HG03039 (cell line): ENCODE measurements at regions not wholly inside any gene's neighbourhood (a gene's known extent, or its start where the extent isn't known, plus 50 kb on each side); places are given as distances from the start of the nearest gene placed in this dataset.

Source experiments
- ATAC-seq: cut with Tn5 transposase; IDR thresholded peaks from one replicate; pipeline ENCODE4 v1.9.1; 2021; ENCODE audit warnings: mild to moderate bottlenecking, moderate library complexity; ENCODE audit not compliant: unreplicated experiment

DNA sequence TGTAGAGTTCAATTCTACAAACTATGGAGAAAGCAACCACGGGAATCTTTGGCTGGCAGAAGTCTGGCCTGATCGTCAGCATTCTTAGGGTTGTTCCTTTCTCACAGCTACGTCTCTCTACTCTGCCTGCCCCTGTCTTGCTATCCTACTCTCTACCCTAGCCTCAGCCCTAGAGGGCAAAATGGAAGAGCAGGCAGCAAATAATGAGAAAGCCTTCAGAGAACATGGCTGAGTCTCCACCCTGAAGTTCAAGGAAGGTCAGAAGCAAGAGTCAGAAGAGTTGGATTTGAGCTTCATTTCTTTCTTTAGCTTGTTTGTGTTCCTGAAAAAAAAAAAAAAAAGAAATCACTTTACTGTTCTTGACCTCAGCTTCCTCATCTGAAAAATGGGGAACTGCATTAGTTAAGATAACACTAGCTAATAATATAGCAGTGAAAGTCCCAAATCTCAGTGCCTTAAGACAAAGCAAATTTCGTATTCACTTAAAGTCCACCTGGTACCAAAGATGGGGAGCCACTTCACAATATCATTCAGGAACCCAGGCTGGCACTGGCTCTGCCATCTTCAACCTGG lies 50.2 kb upstream of the CCND2 start:
- ATAC-seq: no peak

DNA sequence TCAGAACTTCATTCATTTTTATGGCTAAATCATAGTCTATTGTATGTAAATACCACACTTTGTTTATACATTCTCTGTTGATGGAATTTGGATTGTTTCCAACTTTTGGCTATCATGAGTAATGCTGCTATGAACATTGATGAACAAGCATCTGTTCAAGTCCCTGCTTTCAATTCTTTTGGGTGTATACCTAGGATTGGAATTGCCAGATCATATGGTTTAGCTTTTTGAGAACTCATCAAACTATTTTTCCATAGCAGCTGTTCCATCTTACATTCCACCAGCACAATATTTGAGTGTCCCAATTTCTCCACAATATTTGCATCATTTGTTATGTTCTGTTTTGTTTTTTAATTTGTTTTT lies 52.3 kb upstream of the CCND2 start:
- ATAC-seq: no peak

DNA sequence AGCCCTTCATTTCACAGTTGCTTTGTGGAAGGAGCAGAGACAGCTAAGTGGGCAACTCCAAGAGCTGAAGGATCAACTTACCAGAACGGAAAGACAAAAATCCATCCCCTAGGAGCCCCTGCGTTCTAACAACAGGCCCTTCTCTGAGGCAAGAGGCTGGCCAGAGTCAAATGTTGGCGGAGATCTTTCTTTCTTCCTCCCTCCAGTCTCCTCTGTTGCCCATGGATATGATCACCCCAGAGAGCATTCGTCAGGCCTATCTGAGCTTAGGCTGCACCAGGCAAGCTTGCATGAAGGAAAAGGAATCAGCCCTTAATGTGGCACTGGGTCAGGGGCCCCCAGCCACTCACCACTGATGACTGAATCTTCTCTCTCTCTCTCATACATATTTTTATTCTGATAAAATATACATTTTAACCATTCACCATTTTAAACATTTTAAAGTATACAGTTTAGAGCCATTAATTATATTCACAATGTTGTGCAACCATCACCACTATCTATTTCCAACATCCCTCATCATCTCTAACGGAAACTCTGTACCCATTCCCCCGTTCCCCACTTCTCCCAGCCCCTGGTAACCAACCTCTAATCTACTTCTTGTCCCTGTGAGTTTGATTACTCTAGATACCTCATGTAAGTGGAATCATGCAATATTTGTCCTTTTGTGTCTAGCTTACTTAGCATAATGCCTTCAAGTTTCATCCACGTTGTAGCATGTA lies 52.9 kb upstream of the CCND2 start:
- ATAC-seq: no peak

DNA sequence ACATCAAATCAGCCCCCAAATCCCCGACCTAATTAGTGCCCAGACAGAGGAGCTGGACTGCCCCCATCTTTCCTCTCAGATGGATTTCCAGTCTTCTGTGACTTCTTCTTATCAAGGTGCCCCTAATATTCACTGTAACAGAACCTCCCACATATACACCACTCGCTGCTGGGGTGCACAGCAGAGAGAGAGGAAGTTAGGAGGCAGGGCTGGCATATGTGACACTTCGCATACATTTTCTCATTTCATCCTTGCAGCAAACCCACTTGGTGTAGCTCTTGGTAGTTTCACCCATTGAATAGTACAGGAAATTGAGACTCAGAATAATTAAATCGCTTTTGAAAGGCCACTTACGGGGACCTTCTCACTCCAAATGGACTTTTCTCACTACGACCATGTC lies 56.5 kb upstream of the CCND2 start:
- ATAC-seq: no peak

DNA sequence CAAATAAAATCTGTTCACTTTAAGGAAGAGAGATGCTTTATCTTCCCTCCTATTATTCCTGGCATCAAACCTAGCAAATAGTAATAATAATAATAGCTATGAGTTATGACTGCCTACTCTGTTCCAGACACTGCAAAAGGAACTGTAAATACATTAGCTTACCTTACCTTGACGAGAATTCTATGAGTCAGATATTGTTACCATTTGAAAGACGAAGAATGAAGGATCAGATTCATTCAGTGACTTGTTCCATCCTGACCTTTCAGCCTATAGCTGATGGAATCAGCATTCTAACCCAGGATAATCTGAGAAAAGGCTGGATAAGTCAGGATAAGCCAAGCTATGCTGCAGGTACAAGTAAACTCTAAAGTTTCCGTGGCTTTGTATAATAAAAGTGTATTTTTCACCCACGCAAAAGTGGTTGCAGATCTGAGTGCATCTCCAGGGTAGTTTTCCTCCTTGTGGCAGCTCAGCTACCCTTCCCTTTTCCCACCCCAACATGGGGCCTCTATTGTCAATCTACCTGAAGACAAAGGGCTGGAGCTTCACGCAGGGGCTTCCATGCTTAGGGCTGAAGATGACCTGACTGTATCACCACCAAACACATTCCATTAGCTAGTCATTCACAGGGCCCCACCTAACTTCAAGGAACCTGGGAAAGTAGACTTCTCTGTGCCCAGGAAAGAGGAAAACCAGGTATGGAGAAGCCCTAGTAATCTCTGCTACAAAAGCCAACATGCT lies 57.2 kb upstream of the CCND2 start:
- ATAC-seq: no peak

DNA sequence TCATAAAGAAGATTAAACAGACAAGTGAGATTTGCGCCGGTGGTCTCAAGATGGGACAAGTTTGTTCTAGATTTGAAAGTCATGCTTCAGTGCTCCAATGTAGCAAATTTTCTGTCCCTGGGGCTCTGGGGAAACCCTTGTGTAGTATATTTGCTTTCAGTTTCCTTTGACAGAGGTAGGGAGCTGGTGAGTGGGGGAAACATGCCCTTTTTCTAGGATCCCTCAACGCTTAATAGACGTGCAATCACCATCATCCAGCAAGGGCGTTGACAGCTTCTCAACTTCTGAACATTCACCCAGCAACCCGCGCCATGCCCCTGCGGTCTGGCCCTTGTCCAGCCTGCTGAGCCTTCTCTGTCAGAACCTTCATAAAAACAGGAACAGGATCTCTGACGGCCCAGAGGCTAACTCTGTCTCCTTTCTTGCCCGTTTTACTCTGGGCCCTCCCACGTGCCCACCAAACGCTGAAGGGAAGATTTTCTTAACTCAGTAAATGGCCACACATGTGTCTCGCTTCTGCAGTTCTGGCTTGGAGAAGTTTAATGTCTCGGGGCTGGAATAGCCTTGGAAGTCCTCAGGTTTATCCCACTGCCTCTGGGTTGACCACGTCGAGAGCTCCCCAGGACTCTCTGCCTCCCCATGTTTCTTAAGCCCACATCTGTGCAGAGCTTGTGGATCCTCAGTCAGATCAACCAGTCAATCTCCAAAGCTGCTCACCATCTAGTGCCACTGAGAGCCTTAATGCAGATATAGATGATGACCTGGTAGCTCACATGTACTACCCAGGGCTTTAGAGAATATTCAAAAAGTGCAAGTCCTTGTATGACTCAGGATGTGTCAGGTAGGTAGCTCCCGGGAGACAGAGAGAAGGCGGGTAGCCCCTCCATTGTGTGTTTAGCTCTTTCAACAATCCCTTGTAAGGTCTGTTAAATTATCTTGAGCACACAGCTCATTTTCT lies 58.1 kb upstream of the CCND2 start:
- ATAC-seq: peak; percentile 50

DNA sequence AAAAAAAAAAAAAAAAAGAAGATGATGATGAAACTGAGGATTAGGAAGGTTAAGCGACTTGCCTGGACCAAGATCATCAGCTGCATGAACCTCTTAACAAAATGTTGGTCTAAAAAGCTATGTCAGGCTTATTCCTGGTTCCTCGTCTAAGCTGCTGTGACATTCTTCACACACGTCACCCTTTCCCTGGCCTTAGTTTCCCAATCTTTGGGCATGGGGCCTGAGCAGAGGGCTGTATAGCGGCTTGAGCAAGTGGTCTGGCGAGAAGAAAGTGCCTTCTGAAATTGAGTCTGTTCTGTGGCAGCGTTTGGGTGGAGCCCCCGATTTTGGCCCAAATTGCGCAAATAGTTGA lies 58.7 kb upstream of the CCND2 start:
- no peak for ATAC-seq

DNA sequence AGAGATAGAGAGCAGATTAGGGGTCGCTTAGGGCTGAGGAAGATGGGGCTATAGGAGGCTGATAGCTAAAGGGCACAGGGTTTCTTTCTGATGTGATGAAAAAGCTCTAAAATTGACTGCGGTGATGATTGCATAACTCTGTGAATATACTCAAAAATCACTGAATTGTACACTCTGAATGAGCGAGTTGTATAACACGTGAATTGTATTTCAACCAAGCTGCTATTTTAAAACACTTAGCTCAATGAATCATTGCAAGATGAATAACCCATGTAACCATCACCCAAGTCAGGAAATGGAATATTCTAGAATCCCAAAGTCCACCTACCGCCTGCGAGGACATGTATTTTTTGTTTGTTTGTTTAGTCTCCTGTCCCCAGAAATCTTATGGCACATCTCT lies 60.1 kb upstream of the CCND2 start:
- no peak for ATAC-seq

DNA sequence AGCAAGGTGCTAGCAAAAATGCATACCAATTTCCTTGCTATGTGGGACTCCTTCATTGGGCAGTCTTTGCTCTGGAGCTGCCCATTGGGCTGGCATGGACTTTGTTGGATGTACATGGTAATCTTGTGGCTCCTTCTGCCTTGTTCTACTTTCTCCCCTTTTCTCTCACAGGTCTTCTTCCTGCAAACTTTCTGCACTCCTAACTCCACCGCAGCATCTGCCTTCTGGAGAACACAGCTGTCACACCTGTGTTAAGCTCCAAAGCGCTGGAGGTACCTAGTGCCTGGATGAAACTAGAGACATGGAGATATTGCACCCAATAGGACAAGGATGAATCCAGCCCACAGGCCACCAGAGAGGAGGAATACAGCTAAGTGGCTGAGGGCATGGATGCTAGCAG lies 60.7 kb upstream of the CCND2 start:
- no peak for ATAC-seq

DNA sequence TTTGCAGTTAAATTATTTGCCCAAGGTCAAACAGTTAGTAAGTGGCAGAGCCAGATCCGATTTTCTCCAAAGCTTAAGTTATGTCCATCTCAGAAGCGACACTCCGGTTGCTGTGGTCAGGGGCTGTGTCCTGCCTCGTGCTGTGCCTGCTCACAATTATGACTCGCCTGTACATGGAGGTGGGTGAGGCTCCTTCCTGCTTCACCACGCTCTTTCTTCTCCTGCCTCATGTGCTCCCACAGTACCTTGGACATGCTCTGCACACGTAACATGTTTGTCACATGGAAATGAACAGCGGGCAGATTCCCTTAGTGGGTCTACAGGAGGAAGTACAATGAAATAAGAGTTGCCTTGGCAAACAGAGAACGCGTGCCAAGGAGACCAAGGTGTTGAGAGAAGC lies 62.2 kb upstream of the CCND2 start:
- no peak for ATAC-seq

DNA sequence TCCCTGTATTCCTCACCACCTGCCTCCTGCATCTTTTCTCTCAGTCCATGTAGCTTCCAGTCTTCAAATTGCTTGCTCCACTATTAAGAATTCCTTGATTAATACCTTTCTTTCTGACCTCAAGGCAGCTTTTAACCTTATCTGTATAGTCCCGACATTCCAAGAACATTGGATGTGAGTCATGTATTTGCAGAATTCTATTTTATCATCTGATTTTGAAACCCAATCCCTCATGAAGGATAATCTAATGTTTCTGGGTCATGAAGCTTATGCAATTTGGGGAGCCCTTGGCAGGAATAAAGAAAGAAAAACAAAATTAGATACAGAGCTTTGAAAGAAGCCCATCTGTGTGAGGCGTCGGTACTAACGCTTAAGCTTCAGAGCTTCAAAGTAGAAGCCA lies 63.4 kb upstream of the CCND2 start:
- ATAC-seq: no peak

DNA sequence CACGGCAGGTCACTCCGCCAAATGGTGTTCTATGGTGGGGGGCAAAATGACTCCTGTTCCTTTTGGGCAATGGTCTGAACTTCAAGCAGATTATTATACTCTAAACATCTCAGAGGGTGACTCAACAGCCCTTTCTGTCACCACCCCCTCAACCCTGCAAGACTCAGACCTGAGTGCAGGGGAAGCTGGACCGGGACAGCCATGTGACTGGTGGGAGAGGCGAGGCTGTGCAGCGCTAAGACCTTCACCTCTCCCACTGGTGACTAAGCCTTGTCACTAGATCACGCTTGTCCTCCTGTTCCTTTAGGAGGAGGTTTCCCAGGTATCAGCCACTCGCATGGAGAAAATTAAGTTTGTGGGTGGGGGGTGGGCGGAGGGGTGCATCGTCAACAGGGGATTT lies 67.1 kb upstream of the CCND2 start:
- no peak for ATAC-seq

DNA sequence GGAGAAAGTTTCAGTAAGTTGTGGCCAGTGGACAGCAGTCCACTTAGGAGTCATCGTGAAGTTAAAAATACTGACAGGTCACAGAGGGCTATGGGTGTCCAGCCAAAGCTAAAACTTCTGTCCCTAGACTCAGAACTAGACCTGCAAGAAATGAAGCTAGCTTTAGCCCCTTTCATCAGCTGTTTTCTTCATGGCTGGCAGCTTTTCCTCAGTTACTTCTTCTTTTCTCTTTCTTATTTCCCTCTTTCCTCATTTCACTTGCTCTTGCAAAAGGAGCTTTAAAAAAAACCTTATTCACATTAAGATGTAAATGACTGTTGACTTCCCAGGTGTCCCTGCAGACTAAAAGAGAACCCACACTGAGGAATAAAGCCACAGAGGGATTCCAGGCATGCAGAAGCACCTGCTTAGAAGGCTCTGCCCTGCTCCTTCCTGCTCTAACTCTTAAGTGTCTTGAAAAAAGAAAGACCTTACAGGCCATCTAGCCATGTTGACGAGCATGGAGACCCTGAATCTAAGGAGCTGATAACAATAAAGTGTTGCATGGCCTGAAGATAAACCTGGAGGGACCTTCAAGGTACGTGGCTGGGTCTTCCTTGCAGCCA lies 69.7 kb upstream of the CCND2 start:
- no peak for ATAC-seq

DNA sequence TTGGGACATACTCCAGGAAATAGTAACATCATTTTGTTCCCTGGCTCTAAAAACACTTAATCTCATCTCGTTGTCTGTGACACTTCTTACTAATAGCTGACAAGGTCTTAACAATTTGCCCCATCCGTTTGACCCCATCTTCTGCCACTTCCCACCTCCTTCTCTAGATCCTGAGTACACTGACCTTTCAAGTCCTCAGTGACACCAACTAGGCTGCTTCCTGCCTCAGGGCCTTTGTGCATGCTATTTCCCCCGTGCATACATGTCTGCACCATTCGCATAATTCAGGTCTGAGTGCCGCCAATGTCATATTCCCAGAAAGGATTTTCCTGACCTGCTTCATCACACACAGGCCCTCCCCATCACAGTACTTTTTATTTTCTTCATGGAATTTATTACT lies 70.6 kb upstream of the CCND2 start:
- no peak for ATAC-seq

DNA sequence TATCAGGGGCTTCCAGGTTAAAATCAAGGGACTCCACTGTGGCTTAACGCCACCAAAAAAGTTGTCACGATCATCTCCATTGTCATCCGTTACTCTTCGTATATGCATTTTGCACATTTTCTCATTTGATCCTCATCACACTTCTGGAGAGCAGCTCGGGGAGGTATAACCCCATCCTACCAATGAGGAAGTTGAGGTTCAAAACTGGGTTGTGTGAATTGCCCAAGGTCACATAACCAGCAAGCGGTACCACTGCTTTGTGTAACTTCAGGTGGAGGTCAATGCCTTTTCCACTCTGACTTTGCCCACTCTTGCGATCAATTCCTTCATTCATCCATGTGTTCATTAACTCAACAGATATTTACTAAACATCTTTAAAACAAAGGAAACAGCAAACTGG lies 71.1 kb upstream of the CCND2 start:
- ATAC-seq: no peak

DNA sequence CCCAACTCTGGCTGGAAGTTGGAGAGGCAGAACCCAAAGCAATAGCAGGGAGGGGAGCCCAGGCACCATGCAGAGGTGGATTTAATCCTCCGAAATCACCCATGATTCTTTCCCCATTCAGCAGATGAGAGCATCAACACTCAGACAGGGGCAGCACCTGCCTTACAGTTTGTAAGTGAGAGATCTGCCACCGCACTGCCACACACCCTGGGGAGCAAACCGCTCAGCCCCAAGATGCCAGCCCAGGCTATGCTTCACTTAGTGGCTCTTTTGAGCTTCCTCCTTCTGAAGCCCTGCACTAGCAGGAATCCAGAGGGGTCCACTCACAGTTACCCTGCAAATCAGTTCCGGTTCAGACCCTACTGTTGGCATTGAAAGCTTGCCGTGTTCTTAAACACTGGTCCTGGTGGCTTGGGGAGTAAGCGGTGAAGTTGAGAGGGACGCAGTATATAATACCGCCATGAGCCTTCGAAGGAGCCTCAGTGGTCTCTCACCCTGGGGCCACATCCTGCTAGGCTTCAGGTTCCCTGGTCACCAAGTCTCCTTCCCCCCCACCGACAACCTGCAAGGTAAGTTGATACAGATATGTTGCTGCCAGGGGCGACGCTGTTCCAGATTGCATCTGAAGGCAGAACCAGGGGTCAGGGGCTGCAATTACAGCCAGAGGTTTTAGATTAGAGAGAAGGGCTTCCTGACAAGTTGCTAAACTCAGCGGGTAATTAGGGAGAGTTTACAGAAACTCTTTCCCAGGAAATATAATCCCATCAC lies 72.0 kb upstream of the CCND2 start:
- ATAC-seq: no peak

DNA sequence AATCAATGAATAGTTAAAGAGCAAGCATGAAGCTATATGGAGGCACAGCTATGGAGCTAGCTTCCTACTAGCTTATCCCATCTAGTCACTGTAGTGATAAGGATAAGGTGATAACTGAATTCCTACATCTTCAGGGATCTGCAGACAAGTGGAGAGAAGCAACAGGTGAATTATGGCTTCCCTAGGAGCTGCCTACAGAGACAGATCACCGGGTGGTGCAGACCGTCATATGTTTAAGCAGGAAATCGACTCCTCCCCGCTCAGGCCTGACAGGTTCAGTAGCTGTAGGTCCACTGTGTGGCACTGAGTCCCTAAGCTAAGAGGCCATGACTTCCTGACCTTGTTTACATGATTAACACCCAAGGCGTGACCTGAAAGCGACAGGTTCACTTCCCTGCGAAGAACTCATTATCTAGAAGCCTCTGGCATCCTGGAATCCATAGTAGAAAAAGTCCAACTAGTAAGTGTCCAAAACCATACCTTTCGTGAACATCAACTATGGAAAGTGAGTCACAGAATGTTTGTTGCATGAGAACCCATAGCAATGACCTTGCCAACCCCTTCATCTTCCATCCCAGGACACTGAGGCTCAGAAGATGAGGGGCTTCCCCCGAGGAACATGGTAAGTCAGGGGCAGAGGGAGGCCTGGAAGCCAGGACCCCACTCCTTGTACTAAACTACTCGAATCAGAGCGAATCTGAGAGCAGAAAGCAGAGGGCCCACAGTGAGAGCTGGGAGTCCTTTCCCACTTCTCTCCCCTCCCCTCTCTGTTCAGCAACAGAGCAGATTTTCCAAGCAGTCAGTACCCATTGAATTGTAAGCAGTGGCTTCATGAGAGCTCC lies 75.4 kb upstream of the CCND2 start:
- no peak for ATAC-seq

DNA sequence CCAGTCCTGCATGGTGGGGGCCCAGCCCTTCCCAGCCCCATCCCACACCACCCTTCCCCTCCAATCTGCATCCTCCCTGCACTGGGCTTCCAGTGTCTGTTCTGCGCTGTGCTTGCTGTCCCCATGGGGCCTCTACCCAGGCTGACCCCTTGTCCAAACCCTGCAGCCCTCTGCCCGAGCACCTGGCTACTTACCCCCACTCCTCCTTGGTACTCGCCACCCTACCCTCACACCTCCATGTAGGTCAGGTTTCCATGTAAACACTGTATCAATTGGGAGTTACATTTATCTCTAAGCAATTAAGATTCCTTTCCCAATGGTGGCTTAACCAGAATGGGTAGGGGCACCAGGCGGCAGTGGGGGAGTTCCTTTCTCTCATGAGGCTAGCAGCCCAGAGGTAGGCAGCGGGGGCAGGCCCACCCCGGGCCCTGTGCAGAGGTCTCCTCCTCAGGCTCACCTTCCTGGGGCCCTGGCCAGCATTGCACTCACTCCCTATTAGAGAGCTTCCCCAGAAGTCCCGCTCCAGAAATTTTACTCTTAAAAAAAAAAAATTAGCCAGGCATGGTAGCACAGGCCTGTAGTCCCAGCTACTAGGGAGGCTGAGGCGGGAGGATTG lies 76.6 kb upstream of the CCND2 start:
- ATAC-seq: no peak

DNA sequence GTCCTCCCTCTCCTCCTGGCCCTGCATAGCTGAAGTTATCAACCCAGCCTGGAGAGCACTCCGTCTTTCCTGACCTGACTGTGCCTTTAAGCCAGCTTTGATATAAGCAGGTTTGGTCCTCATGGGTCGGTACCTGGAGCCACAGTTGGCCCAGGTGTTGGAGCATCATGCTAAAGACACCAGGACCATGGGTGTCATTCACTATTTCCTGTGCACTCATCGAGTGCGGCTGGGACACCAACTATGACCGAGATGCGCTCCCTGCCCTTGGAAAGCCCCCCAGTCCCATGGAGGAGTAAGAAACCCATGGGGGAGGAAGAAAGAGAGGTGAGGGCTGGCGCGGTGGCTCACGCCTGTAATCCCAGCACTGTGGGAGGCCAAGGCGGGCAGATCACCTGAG lies 78.9 kb upstream of the CCND2 start:
- ATAC-seq: no peak
